HG02642 (cell line): ENCODE measurements at regions not wholly inside any gene's neighbourhood (a gene's known extent, or its start where the extent isn't known, plus 50 kb on each side); places are given as distances from the start of the nearest gene placed in this dataset.

Experiments
- ATAC-seq: cut with Tn5 transposase; IDR thresholded peaks from one replicate; pipeline ENCODE4 v1.9.1; 2021; ENCODE audit warnings: mild to moderate bottlenecking; ENCODE audit not compliant: unreplicated experiment, poor library complexity

DNA sequence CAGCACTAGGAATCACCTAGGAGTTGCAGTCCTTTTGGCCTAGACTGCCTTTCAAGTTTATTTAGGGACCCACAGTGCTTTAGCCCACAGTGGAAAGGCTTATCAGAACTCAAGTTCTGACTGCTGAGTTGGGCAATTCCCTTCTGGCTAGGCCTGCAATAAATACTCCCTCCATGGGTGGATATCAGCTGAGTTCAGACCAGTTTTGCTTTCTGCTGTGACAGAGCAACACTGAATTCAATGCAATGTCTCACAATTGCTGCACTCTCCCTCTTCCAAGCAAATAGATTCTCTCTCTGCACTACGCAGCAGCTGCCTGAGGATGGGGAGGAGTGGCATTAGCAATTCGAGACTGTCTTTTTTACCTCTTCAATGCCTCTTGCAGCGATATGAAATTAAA, 1153.3 kb downstream of the SORCS1 start:
- no peak for ATAC-seq

- ATAC-seq = no peak
Measured at GRCh38 chr10:106000721-106001120, 1163.8 kb downstream of the SORCS1 start.

- ATAC-seq = no peak
Measured at GRCh38 chr10:105993609-105994008, 1170.9 kb downstream of the SORCS1 start.

DNA sequence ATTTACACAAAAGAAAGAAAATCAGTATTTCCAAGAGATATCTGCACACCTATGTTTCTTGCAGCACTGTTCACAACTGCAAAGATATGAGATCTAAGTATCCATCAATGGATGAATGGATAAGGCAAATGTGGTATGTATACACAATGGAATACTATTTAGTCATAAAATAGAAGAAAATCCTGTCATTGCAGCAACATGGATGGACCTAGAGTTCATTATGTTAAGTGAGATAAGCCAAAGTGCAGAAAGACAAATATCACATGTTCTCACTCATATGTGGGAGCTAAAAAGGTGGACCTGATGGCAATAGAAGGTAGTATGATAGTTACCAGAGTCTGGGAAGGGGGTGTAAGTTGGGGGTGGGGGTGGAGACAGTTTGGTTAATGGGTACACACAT, 1171.6 kb downstream of the SORCS1 start:
- ATAC-seq = no peak

- ATAC-seq = no peak
Measured at GRCh38 chr10:105990529-105990928, 1174.0 kb downstream of the SORCS1 start.

DNA sequence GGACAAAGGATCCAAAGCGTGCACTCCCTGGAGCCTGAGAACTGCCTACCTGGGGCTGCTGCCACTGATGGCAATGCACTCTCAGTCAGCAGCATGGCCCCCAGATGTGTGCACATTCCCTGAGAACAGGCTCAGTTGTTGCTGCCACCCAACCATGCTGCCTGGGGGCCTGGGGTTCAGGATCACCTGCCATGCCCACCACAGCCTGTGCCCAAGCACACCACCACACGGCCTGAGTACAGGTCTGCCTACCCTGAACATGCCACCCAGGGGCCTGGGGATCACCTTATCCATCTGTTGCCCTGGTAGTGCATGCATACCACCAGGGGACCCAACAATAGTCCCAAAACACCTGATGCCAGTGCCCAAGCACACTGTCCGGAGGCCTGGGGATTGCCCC, 1174.5 kb downstream of the SORCS1 start:
- ATAC-seq = no peak

DNA sequence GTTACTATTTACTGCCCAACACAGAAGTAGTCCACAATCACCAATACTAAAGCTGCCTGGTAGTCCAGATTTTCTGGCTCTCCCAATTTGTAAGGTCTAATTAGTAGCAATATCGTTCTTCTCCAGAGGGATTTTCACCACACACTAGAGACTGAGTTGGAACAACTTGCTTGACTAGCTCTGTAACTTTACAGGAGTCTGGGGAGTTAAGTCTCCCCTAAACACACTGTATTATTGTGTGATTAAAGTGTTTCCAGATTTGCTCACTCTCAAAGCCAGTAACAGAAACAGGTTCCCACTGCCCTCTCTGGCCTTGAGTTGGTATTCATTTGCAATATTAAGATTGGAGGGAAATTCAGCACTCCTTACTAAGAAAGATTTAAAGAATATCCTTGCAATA, 1175.7 kb downstream of the SORCS1 start:
- ATAC-seq = no peak

- ATAC-seq = no peak
Measured at GRCh38 chr10:105986912-105987635, 1177.4 kb downstream of the SORCS1 start.

GRCh38 chr10:105986486-105986885, 1178.0 kb downstream of the SORCS1 start:
- no peak for ATAC-seq

- no peak for ATAC-seq
Measured at GRCh38 chr10:105982735-105983134, 1181.8 kb downstream of the SORCS1 start.

DNA sequence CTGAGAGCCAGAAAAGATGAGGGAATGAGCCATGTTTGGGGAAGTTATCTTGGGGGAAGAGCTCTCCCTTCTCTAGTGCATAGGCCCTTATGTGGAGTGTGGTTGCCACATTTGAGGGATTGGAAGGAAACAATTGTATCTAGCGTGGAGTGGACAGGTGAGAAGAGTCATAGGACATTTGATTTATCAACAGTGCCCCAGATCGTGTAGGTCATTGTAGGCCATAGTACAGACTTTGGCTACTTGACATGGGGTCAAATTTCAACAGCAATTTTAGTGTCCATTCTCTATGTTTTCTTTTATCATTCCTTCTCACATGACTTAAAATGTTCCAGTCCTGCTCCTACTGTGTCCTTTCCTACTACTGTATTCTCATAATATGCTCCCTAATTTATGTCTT, 1182.8 kb downstream of the SORCS1 start:
- no peak for ATAC-seq

GRCh38 chr10:105974803-105975456, 1189.6 kb downstream of the SORCS1 start:
- no peak for ATAC-seq

- no peak for ATAC-seq
Measured at GRCh38 chr10:105973902-105974301, 1190.6 kb downstream of the SORCS1 start.

DNA sequence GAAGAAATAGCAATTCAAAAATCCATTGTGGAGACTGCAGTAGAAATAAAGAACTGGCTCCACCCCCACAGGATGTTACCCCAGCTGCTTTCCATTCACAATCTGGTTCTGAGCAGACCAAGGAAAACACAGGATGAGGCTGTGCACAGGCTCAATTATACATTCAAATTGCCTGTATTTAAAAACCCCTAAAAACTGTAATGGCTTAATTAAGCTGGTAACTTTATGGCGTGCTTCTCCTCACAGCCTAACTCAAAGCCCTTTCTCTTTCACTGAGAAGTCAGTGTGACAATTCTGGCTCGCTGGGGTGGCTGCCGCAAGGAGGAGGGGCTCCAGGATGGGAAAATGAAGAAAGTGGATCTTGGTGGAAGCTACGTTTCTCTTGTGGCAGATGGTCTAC, 1191.1 kb downstream of the SORCS1 start:
- ATAC-seq = no peak

GRCh38 chr10:105971460-105971859, 1193.0 kb downstream of the SORCS1 start:
- no peak for ATAC-seq

DNA sequence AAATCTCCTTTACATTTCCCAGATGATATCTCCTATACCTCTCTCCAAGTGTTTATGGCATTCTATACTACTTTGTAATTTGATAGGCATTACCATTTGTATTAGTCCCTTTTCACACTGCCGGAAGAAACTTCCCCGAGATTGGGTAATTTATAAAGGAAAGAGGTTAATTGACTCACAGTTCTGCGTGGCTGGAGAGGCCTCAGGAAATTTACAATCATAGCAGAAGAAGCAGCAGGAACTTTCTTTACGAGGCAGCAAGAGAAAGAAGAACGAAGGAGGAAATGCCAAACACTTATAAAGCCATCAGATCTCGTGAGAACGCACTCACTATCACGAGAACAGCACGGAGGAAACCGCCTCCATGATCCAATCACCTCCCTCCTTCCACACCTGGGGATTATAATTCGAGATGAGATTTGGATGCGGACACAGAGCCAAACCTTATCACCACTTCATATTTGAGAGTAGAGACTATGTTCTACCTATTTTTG, 1194.6 kb downstream of the SORCS1 start:
- ATAC-seq = no peak

DNA sequence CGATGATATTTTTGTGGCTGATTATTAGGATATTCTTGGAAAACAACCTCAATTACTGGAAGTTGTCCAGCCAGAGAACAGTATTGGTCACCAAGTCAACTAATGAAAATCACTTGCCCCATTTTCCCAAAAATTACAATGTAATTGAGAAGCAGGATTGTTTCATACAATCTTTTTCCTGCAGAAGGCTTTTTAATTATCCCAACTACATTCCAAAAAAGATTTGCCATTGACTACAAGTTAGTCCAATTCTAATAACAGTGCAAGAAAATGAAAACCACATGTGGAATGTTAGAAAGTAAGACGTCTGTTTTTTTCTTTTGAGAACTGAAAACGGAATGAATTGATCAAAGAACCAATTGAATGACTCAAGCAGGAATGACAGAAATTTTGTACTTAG, 1195.8 kb downstream of the SORCS1 start:
- ATAC-seq = no peak

- no peak for ATAC-seq
Measured at GRCh38 chr10:105967256-105967655, 1197.2 kb downstream of the SORCS1 start.

GRCh38 chr10:105965141-105965540, 1199.4 kb downstream of the SORCS1 start:
- no peak for ATAC-seq

DNA sequence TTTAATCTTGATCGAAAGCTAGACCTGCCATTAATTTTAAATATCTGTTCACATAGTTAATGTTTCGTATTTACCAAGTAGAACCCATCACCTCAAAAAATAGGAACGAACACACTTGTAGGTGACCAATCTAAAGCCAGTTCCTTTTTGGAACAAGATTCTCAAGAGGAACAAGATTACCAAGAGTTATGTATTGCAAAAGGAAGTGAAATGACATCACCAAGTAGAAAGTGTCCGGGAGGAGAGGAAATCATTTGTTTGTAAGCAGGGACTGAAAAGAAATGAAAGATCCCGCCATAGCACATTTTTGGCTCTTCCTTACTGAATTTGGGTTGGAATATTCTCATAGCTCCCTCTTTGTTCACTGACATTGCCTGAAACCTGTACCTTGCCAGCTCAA, 1200.5 kb downstream of the SORCS1 start:
- no peak for ATAC-seq

DNA sequence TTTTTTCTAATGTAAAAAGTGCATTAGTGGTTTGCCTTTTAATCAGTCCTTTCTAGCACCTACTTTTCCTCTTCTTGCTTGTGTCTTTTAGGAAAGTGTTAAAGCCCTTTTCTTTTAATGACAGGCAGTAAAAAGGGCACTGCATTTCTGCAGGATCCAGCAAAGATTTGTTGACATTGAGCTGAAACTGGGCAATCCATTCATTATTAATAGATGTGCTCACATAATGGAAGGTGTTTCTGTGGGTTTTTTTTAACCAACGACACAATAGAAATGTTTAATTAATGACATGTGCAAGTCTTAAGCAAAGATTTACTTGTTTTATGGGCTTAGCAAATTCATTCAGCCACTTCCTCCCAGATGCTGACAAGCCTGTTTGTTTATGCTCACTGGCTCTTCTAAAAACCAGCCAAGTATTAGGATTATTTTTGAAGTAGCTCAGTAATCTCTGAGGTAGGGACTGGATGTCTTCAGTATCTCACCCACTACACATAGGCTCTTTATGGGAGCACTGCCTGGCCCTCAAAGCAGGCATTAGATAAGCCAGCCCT, 1201.1 kb downstream of the SORCS1 start:
- ATAC-seq = no peak

GRCh38 chr10:105956550-105956949, 1208.0 kb downstream of the SORCS1 start:
- no peak for ATAC-seq
